Esophagus squamous epithelium (tissue), 4 donors: ENCODE measurements at regions not wholly inside any gene's neighbourhood (a gene's known extent, or its start where the extent isn't known, plus 50 kb on each side); places are given as distances from the start of the nearest gene placed in this dataset.

ENCODE experiments used
- CTCF ChIP-seq, 6 experiments: fragments of 450-650 bp in 4 of 6; fragments of 200-600 bp in 2 of 6; sonication (generic) in 2 of 6; IDR thresholded peaks; one replicate each; pipeline ENCODE4 v1.5.1; 2016 to 2019; ENCODE audit warnings: antibody characterized with exemption in 6 of 6, mild to moderate bottlenecking in 4 of 6, moderate library complexity in 4 of 6
- POLR2A ChIP-seq, 4 donors: fragments of 450-650 bp; IDR thresholded peaks; one replicate each; pipeline ENCODE4 v1.6.1; 2017; ENCODE audit warnings: antibody characterized with exemption in 4 of 4, mild to moderate bottlenecking in 4 of 4, moderate library complexity in 3 of 4

GRCh38 chr3:164387236-164387635, 691.1 kb downstream of the SI start:
- TF ChIP-seq CTCF (IDR thresholded peaks at IDR 0.05) (no peak), POLR2A (IDR thresholded peaks at IDR 0.05) (no peak)
